NCI-H748 (cell line): ENCODE measurements at regions not wholly inside any gene's neighbourhood (a gene's known extent, or its start where the extent isn't known, plus 50 kb on each side); places are given as distances from the start of the nearest gene placed in this dataset.
"Not testable (repeated sequence)": the region's sequence is repeated elsewhere in the genome, so short reads cannot be mapped to it uniquely, and the experiment has no call there.

Source experiments
- DNase-seq: peaks from one replicate; lab custom pipeline; 2025; ENCODE audit not compliant: unreplicated experiment; lab: John Stamatoyannopoulos, UW

- DNase-seq: no peak
Observed at GRCh38 chr7:51640841-51641240, 324.2 kb upstream of the COBL start.

GRCh38 chr7:51639661-51640334 is 323.2 kb upstream of the COBL start:
- no peak for DNase-seq

GRCh38 chr7:51636503-51636902 is 319.9 kb upstream of the COBL start:
- no peak for DNase-seq

- no peak for DNase-seq
Observed at GRCh38 chr7:51635775-51636174, 319.2 kb upstream of the COBL start.

- DNase-seq: no peak
Observed at GRCh38 chr7:51634538-51634937, 317.9 kb upstream of the COBL start.

- peak; percentile 26 for DNase-seq
Observed at GRCh38 chr7:51634025-51634424, 317.4 kb upstream of the COBL start.

GRCh38 chr7:51633596-51633995 is 317.0 kb upstream of the COBL start:
- DNase-seq: no peak

- DNase-seq: no peak
Observed at GRCh38 chr7:51633006-51633405, 316.4 kb upstream of the COBL start.

GRCh38 chr7:51630933-51631332 is 314.3 kb upstream of the COBL start:
- no peak for DNase-seq

GRCh38 chr7:51629206-51629605 is 312.6 kb upstream of the COBL start:
- no peak for DNase-seq

- DNase-seq: no peak
Observed at GRCh38 chr7:51621956-51622355, 305.3 kb upstream of the COBL start.

GRCh38 chr7:51620706-51621105 is 304.1 kb upstream of the COBL start:
- DNase-seq: peak; percentile 12

GRCh38 chr7:51619880-51620279 is 303.3 kb upstream of the COBL start:
- DNase-seq: peak; percentile 57

GRCh38 chr7:51617686-51618085 is 301.1 kb upstream of the COBL start:
- no peak for DNase-seq

- no peak for DNase-seq
Observed at GRCh38 chr7:51613911-51614357, 297.3 kb upstream of the COBL start.

- DNase-seq: no peak
Observed at GRCh38 chr7:51611937-51612336, 295.3 kb upstream of the COBL start.

GRCh38 chr7:51607447-51607846 is 290.8 kb upstream of the COBL start:
- no peak for DNase-seq

GRCh38 chr7:51606601-51607154 is 290.1 kb upstream of the COBL start:
- DNase-seq: peak; percentile 81

- DNase-seq: no peak
Observed at GRCh38 chr7:51602376-51602775, 285.8 kb upstream of the COBL start.

- no peak for DNase-seq
Observed at GRCh38 chr7:51601461-51601860, 284.9 kb upstream of the COBL start.

GRCh38 chr7:51599935-51600334 is 283.3 kb upstream of the COBL start:
- not testable (repeated sequence) for DNase-seq

GRCh38 chr7:51593628-51594027 is 277.0 kb upstream of the COBL start:
- no peak for DNase-seq
